ENCODE measurements at regions not wholly inside any gene's neighbourhood (a gene's known extent, or its start where the extent isn't known, plus 50 kb on each side); places are given as distances from the start of the nearest gene placed in this dataset.

- no peaks in the 10 kb centered on the region for H3K27me3 ChIP-seq
- H3K36me3 ChIP-seq: no peaks in the 10 kb centered on the region
- H3K4me3 ChIP-seq: no peak overlapping the region
- H3K27ac ChIP-seq: no peak overlapping the region
- intact Hi-C loops (cut with DNase I): no loop called here
- no peak for DNase-seq
- H3K4me1 ChIP-seq: no peaks in the 10 kb centered on the region
- no peak for ATAC-seq
- no peak for TF ChIP-seq CTCF (IDR thresholded peaks at IDR 0.05)
- no peaks in the 10 kb centered on the region for H3K9me3 ChIP-seq
Measured at GRCh38 chr4:157964463-157964862, 208.4 kb downstream of the GASK1B start.

- H3K27ac ChIP-seq: no peak overlapping the region
- no peaks in the 10 kb centered on the region for H3K27me3 ChIP-seq
- ATAC-seq (no peak), DNase-seq (no peak)
- H3K36me3 ChIP-seq: no peaks in the 10 kb centered on the region
- intact Hi-C loops (cut with DNase I): no loop called here
- no peak overlapping the region for H3K4me3 ChIP-seq
- TF ChIP-seq CTCF (IDR thresholded peaks at IDR 0.05): no peak
- H3K4me1 ChIP-seq: no peaks in the 10 kb centered on the region
- H3K9me3 ChIP-seq: no peaks in the 10 kb centered on the region
Measured at GRCh38 chr4:157961229-157961990, 211.4 kb downstream of the GASK1B start.

GRCh38 chr4:157957905-157958304, 214.9 kb downstream of the GASK1B start:
- Histone ChIP-seq H3K9me3 (no peaks in the 10 kb centered on the region), H3K27ac (no peak overlapping the region), H3K27me3 (no peaks in the 10 kb centered on the region), H3K4me1 (no peaks in the 10 kb centered on the region), H3K36me3 (no peaks in the 10 kb centered on the region), H3K4me3 (no peak overlapping the region)
- no peak for TF ChIP-seq CTCF (IDR thresholded peaks at IDR 0.05)
- intact Hi-C loops (cut with DNase I): no loop called here
- DNase-seq: no peak
- no peak for ATAC-seq

- H3K27me3 ChIP-seq: no peaks in the 10 kb centered on the region
- no peak for TF ChIP-seq CTCF (IDR thresholded peaks at IDR 0.05)
- ATAC-seq: no peak
Measured at GRCh38 chr4:157942017-157942416, 230.8 kb downstream of the GASK1B start.

GRCh38 chr4:157934151-157934550, 238.7 kb downstream of the GASK1B start:
- no peaks in the 10 kb centered on the region for H3K9me3 ChIP-seq
- no peak for TF ChIP-seq CTCF (IDR thresholded peaks at IDR 0.05)
- DNase-seq (no peak), ATAC-seq (no peak)
- no peak overlapping the region for H3K27ac ChIP-seq
- H3K4me3 ChIP-seq: no peak overlapping the region
- intact Hi-C loops (cut with DNase I): no loop called here
- H3K4me1 ChIP-seq: no peaks in the 10 kb centered on the region
- no peaks in the 10 kb centered on the region for H3K36me3 ChIP-seq
- H3K27me3 ChIP-seq: no peaks in the 10 kb centered on the region

More at GRCh38 chr4:157942017-157942416, 230.8 kb downstream of the GASK1B start:
- no peak for DNase-seq
- Histone ChIP-seq H3K4me3 (no peak overlapping the region), H3K4me1 (no peaks in the 10 kb centered on the region), H3K9me3 (no peaks in the 10 kb centered on the region), H3K27ac (no peak overlapping the region), H3K36me3 (no peaks in the 10 kb centered on the region)
- intact Hi-C loops (cut with DNase I): no loop called here
